GM13976 (cell line): ENCODE measurements at regions not wholly inside any gene's neighbourhood (a gene's known extent, or its start where the extent isn't known, plus 50 kb on each side); places are given as distances from the start of the nearest gene placed in this dataset.

Experiments used
- DNase-seq: peaks from one replicate; pipeline ENCODE4 v3.0.0; 2012; ENCODE audit warnings: low spot score
- in situ Hi-C: fragments of 300-500 bp; cut with MboI; formaldehyde crosslinking; loops from one replicate; pipeline ENCODE4 v1.12.0; 2022; ENCODE audit warnings: low sequenced_read_pairs, mixed read lengths, inconsistent platforms; ENCODE audit not compliant: unreplicated experiment
- TF ChIP-seq, protein P1 (sequence below): IDR thresholded peaks from 2 replicates; pipeline ENCODE4 v1.5.1; 2012; ENCODE audit warnings: borderline replicate concordance, mild to moderate bottlenecking; ENCODE audit not compliant: insufficient read depth; ENCODE audit errors: extremely low read depth, missing control alignments, control extremely low read depth

DNA sequence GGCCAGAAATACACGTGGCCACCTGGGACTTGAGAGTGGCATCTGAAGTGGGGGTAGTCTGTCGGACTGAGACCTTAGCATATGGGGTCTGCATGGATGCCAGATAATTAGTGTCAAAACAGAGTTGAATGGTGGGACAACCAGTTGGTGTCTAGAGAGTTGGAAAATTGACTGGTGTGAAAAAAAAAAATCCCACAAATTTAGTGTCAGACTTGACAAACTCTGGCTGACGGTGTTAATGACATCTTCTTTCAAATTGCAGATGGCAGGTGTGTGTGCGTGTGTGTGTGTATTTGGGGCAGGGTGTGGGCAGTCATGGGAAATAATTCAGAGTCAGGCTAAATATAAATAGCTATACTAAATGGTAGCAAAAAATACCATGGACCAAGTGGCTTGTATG, 365.4 kb upstream of the RGPD4 start:
- no peak for DNase-seq
- TF ChIP-seq, protein P1, sequence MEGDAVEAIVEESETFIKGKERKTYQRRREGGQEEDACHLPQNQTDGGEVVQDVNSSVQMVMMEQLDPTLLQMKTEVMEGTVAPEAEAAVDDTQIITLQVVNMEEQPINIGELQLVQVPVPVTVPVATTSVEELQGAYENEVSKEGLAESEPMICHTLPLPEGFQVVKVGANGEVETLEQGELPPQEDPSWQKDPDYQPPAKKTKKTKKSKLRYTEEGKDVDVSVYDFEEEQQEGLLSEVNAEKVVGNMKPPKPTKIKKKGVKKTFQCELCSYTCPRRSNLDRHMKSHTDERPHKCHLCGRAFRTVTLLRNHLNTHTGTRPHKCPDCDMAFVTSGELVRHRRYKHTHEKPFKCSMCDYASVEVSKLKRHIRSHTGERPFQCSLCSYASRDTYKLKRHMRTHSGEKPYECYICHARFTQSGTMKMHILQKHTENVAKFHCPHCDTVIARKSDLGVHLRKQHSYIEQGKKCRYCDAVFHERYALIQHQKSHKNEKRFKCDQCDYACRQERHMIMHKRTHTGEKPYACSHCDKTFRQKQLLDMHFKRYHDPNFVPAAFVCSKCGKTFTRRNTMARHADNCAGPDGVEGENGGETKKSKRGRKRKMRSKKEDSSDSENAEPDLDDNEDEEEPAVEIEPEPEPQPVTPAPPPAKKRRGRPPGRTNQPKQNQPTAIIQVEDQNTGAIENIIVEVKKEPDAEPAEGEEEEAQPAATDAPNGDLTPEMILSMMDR, result no peak
- in situ Hi-C loops, result no loop called here

DNA sequence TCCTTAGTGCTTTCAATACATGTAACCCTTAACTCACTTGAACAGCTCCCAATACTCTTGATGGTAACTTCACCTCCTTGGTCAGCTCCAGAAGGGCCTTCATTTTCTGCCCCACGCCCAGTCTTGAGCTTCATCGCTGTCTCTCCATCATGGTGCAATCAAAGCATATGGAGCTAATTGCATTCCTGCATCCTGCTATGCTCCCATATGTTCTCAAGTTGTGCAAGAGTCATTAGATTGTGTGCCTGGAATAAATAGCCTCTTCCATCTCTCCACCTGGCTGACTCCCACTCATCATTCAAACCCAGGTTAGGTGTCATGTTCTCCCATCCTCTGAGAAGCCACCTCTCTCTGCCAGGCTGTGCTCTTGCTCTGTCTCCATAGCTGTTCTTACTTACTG, 364.5 kb upstream of the RGPD4 start:
- TF ChIP-seq, protein P1, result no peak
- in situ Hi-C loops, result no loop called here
- no peak for DNase-seq

DNA sequence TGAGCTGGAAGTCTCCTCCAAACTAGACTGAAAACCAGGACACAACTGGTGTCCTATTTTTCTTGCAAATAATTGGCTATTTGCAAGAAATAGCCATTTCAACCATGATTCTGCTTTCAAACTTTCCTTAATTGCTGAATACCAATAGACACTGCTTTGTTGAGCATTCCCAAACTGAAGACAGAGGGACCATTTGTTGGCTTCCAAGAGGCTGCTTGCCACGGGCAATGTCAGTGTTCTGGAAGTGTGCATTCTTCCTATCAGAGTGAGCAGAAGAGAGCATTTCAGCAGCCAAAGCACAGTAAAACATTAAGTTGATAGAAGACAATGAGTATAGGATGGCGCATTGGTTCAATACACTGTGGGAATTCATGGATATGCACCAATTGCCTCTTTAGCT, 360.5 kb upstream of the RGPD4 start:
- TF ChIP-seq, protein P1, result no peak
- no peak for DNase-seq
- in situ Hi-C loops, result no loop called here

DNA sequence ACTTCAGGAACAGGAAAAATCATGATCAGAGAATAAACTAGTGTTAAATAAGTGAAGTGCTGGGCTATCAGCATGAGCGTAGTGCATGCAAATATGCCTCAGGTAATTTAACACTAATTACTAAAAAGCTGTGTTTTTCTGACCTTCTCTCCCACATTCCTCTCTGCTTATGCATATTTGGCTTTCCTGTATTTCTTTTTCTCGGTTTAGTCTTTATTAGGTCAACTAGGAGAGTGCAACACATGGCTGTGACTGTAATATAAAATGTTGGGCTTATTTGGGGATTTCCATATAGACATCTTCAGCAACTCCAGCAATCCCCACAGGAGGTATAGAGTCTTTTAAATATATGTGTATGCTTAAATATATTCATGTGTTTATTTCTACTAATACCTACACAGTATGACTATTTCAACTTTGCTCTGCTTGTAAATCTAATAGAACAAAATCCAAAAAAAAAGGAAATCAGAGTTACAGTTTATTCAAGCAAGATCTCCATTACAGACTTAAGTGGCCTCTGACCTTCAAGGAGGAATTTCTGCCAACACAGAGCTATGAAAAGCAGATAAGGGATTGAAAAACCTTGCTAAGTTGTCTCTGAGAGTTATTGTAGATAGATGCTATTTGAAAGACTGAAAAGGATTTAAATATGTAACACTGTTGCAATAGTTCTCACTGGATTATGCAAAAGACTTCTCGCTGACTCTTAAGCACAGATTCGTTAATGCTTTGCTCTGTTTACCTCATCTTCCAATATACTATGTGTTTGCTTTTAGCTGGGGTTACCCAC, 359.5 kb upstream of the RGPD4 start:
- DNase-seq, result no peak
- TF ChIP-seq, protein P1, result no peak
- in situ Hi-C loops, result no loop called here

DNA sequence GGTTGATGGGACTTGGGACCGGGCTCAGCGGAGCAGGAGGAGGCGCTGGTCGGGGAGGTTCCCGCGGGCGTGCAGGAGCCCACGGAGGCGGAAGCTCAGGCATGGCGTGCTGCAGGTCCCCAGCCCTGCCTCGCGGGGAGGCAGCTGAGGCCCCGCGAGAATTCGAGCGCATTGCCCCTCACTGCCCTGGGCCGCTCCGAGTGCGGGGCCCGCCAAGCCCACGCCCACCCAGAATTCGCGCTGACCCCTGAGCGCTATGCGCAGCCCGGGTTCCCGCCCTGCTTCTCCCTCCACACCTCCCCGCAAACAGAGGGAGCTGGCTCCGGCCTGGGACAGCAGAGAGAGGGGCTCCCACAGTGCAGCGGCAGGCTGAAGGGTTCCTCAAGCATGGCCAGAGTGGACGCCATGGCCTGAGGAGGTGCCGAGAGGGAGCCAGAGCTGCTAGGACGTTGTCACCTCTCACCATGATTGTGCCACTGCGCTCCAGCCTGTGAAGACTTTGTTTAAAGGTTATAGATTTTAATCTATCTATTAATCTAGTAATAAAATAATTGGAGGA, 357.2 kb upstream of the RGPD4 start:
- in situ Hi-C loops, result no loop called here

DNA sequence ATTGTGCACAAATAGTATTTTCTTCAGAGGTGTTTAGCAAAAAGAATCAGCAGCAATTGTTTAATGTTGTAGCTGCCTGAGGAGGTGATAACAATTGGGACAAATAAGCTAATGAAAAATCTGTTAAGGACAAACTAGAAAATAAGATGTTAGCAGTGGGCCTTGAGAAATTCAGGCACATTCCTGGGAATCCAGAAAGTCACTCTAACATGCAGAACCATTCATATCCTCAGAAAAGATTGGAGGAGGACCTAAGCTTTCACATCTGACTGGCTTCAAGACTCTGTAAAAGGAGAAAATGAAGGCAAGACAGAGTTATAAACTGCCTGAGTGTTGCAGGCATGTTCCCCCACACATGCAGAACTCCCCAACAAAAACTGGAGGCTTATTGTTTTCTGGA, 353.5 kb upstream of the RGPD4 start:
- TF ChIP-seq, protein P1, result no peak
- in situ Hi-C loops, result no loop called here
- DNase-seq, result no peak

More for the DNA sequence above, 357.2 kb upstream of the RGPD4 start:
- no peak for DNase-seq
- TF ChIP-seq, protein P1, result no peak

DNA sequence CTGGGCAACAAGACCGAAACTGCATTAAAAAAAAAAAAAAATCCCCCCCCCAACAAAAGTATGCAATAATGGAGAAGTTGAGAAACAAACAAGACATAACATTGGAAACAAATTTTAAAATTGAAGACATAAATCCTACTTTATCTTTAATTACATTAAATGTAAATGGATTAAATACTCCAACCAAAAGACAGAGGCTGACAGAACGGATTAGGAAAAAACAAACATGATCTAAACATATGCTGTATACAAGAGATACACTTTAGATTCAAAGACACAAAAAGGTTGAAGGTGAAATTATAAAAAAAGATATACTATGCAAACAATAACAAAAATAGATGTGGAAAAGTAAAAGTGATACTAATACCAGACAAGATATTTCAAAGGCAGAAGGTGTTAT, 350.8 kb upstream of the RGPD4 start:
- no peak for DNase-seq
- in situ Hi-C loops, result no loop called here
- TF ChIP-seq, protein P1, result no peak
